ENCODE measurements at regions not wholly inside any gene's neighbourhood (a gene's known extent, or its start where the extent isn't known, plus 50 kb on each side); places are given as distances from the start of the nearest gene placed in this dataset.

GRCh38 chr10:10315989-10316388 is 701.7 kb upstream of the CELF2 start:
- TF ChIP-seq CTCF (IDR thresholded peaks at IDR 0.05; ENCODE audit: low read depth, low read length, missing input control) (no peak), RXRA (IDR thresholded peaks at IDR 0.05) (no peak), REST (IDR thresholded peaks at IDR 0.05) (no peak), SP1 (IDR thresholded peaks at IDR 0.05) (no peak), YY1 (IDR thresholded peaks at IDR 0.05) (no peak), TAF1 (conservative IDR thresholded peaks at IDR 0.05) (no peak), FOXA1 (IDR thresholded peaks at IDR 0.05) (no peak), ZBTB33 (IDR thresholded peaks at IDR 0.05) (no peak), GABPA (IDR thresholded peaks at IDR 0.05 in 1 of 2, conservative IDR thresholded peaks at IDR 0.05 in 1 of 2) (no peak), RAD21 (IDR thresholded peaks at IDR 0.05) (no peak), MAX (IDR thresholded peaks at IDR 0.05) (no peak)
